Epithelial cell of proximal tubule (primary cell): ENCODE measurements at regions not wholly inside any gene's neighbourhood (a gene's known extent, or its start where the extent isn't known, plus 50 kb on each side); places are given as distances from the start of the nearest gene placed in this dataset.
A peak's percentile ranks its signal among the peaks of the same experiment; 100 is the strongest.
"Not testable (repeated sequence)": the region's sequence is repeated elsewhere in the genome, so short reads cannot be mapped to it uniquely, and the experiment has no call there.

Source experiments
- DNase-seq: peaks from one replicate; pipeline ENCODE4 v3.0.0-alpha.2; 2011; ENCODE audit warnings: low read depth
- H3K4me3 ChIP-seq: 2 replicates; pipeline ENCODE4 v1.5.1; 2011; ENCODE audit warnings: low read depth, mild to moderate bottlenecking, low read length
- CTCF ChIP-seq: conservative IDR thresholded peaks from 2 replicates; pipeline ENCODE4 v1.5.1; 2012; ENCODE audit warnings: low read depth, mild to moderate bottlenecking, low read length

GRCh38 chr6:141088171-141088570 is 1044.6 kb upstream of the GJE1 start:
- no peak overlapping the region for H3K4me3 ChIP-seq
- no peak for TF ChIP-seq CTCF
- DNase-seq = no peak

- peak; percentile 50 for TF ChIP-seq CTCF
- no peak for DNase-seq
These were observed 1055.1 kb upstream of the GJE1 start for GRCh38 chr6:141077355-141078333.

GRCh38 chr6:141057761-141058160 is 1075.0 kb upstream of the GJE1 start:
- TF ChIP-seq CTCF = no peak
- no peak for DNase-seq
- H3K4me3 ChIP-seq = no peak overlapping the region

More at GRCh38 chr6:141077355-141078333, 1055.1 kb upstream of the GJE1 start:
- no peak overlapping the region for H3K4me3 ChIP-seq

DNA sequence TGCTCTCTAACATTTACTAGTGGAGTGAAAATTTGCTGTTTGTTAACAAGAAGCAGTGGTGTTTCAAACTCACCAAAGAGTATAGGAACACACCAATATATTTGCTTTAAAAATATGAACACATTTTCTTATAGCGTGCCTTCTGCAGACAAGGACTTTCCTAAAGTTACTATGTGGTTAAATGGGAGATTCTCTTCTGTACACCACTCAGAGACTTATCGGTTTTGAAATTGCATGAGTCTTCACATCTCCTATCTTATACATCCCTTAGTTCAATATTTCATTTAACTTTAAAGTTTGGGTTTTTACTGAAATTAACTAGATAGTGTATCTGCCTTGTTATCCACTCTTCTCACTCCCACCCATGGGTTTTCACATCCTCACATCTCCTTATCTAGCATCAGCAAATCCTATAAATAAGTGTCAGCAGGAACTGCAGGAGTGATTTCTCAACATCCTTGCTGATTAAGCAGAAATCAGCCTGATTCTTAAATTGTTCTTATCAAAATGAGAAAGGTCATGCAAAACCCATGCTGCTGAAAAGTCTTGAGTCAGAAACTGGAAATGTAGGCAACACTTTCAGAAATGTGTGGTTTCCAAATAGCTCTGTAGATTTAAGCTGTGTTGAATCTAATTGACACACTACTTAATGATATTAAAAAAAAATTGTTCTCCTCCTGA is 1075.6 kb upstream of the GJE1 start:
- no peak for DNase-seq
- H3K4me3 ChIP-seq = no peak overlapping the region
- no peak for TF ChIP-seq CTCF

- H3K4me3 ChIP-seq = no peak overlapping the region
- TF ChIP-seq CTCF = no peak
- no peak for DNase-seq
These were observed 1082.3 kb upstream of the GJE1 start for GRCh38 chr6:141050471-141050870.

GRCh38 chr6:141048451-141048850 is 1084.3 kb upstream of the GJE1 start:
- DNase-seq = no peak
- H3K4me3 ChIP-seq = no peak overlapping the region
- no peak for TF ChIP-seq CTCF

GRCh38 chr6:141046496-141046895 is 1086.2 kb upstream of the GJE1 start:
- DNase-seq, H3K4me3 ChIP-seq: not testable (repeated sequence)
